ENCODE measurements at regions not wholly inside any gene's neighbourhood (a gene's known extent, or its start where the extent isn't known, plus 50 kb on each side); places are given as distances from the start of the nearest gene placed in this dataset.
"Not testable (repeated sequence)": the region's sequence is repeated elsewhere in the genome, so short reads cannot be mapped to it uniquely, and the experiment has no call there.

DNA sequence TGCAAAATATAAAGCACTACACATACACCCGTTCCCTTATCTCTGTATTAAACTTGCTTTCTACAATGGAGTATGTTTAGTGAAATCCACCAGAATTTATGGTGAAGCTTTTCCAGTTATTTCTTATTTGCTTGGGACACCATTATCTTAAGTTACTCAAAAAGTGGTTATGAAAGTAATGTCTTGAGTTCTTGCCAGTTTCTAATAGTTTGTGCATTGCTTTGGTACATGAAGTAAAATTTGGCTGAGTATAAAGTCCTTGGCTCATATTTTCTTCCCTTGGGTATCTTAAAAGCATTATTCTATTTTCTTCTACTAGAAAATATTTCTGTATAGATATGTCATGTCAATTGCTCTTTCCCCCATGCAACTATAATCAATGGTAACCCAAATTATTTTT lies 85.2 kb downstream of the POLR1F start:
- ATAC-seq: no peak

DNA sequence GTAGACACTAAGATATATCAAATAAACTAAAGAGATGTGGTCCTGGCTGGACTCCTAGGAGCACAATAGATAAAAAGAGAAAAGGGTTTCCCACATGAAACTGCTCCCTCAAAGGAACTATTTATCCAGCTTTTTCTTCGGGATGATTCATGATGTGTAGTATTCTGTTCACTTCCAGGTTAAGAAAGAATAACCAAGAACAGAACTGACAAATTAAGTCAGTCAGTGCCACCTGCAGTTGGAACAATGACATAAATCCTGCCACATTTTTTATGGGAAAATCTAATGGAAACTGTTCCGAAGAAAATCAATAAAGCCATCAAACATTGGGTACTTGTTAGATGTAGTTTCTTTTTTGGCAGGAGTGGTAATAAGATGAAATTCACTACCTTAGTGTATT lies 87.1 kb downstream of the POLR1F start:
- no peak for ATAC-seq

DNA sequence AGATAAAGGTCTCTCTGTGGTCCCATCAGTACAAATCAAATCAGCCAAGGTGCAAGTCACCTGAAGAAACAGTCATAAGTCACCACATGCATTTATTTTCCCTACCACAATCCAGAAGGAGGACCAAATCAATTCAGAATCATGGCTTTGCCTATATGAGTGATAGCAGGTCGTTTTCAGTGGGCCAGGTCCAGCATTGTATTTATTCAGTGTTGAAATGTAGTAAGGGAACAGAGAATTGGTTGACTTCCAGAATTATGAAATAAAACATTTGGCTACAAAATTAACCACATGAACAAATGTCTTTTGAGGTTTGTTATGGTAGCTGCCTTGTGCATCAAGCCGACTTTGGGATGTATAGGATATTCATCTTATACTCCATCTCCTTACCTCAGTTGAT lies 88.4 kb downstream of the POLR1F start:
- ATAC-seq: no peak

DNA sequence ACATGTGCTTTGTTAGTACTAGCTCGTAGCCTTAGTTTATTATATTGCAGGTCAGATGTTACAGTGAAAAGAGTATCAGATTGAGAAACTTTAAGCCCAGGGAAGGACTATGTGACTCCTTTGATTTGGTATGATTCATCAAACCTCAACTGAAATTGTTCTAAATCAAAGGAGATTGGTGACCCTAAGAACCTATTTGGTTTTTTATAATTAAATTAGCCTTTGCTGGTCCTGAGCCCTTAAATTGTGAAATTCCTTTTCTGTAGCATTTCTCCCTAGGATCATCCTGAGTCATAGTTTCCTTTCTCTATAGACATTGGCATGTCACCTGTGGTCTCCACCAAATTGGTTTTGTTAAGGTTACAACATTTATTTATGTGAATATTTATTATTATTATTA lies 89.7 kb downstream of the POLR1F start:
- ATAC-seq: no peak

DNA sequence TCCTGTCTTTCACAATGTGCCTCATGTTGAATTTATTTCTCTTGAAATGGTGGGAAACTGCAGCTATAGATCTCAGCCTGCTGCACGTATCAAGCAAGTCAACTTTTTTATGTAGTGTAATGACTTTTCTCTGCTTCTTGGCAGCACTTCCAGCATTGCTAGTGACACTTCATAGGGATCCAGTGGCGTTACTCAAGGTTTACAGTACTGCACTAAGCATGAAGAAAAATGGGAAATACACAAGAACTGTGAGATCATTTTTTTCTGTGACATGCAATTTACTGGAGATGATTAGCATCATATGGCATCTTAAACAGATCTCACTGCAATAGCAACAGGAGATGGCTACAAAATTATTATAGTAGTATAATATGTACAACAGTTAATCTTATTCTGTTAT lies 90.9 kb downstream of the POLR1F start:
- no peak for ATAC-seq

DNA sequence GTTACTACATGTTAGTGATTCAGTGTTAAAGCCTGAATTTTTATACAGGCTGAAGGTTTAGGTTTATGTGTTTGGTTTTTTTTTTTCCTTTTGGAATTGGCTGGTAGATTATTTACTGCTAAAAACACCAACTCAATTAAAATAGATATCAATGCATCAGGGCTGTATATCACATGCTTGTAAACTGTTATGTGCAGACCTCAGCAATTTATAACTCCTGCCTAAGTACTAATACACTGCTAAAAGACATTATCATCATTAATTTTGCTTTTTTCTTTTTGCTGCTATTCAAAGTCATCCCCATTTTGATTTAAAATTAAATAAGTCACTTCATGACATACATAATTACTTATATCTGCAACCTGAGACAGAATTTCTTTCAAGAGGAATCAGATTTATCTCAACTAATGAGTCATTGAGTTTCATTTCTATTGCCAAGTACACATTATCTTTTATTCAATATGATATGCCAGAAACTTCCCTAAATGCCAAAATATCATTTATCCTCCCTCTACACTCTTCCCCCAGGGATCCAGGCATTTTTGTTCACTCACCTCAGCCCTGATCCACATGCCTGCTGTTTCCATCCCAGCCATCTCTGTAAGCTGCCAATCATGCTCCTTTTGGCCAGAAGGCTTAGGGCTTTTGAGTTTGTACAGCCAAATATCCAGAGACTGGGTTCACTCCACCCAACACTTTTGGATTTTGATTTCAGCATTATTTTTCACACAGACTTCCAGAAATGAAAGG lies 98.5 kb downstream of the POLR1F start:
- ATAC-seq: no peak

DNA sequence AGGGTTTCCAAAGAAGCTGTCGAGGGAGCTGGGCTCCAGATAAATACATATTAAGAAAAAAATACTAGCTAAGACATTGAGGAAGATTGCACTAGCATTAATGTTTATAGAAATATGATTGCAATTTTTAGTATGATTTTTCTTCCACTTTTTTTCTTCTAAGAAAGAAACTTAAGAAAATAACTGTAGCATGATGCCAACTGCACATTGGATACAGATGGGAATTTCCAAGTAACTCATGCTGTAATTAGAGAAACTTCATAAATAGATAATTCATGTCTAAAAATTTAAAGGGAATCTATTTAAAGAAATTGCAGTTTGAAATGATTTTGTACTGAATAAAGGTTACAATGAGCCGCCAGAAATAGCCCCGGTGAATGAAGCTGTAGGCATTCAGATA lies 119.4 kb downstream of the POLR1F start:
- ATAC-seq: no peak

DNA sequence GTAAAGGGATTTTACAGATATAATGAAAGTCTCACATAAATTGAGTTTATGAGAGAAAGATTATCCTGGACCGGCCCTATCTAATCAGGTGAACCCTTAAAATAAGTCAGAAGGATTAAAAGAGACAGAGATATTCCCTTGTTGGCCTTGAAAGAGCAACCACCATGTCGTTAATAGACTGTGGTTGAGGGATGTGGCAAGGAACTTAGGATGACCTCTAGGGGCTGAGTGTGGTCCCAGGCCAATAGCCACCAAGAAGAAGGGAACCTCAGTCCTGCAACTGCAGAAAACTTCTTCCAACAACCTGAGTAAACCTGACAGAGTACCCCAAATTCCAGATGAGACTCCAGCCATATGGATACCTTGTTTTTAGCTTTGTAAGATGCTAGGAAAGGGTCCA lies 121.5 kb downstream of the POLR1F start:
- ATAC-seq: no peak

DNA sequence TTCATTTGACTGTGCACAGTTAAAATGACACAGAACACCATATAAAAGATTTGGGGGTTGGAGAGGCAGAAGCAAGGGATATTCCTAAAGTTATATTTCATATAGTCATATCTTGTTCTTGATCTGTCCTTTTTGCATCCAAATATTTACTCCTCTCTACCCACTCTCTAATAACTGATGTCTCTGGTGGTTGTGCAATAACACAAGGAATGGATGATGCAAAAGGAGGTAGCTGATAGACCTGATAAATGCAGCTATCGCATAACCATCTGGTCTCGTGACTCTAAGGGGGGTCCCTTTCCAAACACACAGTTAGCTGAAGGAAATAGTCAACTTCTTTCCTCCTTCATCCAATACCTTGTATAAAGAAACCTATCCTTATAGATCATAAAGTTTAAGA lies 123.1 kb downstream of the POLR1F start:
- no peak for ATAC-seq

DNA sequence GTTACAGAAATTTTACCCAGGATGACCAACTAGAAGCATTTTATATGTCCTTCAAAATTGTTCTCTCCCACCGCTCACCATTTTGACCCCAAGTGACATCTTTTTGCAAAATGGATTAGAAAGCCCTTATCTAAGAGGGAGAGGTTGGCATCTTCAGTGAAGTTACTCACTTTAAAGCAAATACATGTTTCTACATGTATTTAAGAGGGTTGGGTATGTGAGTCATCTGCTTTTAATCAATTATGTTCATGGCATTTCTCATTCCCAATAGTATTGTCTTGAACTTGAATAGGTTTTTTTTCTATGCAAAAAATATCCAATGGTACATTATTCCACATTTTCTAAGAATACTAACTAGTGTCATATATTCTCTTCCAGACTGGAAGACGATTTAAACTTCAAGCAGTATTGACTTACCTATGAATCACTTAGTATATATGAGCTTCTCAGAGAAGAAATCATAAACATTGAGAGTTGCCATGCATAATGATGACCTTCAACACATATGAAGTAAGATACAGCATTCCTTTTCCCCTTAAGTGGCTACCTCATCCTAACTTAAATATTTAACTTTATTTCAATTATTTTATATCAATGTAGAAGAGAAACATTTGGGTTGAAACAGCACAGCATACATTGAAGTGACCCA lies 132.8 kb downstream of the POLR1F start:
- no peak for ATAC-seq

DNA sequence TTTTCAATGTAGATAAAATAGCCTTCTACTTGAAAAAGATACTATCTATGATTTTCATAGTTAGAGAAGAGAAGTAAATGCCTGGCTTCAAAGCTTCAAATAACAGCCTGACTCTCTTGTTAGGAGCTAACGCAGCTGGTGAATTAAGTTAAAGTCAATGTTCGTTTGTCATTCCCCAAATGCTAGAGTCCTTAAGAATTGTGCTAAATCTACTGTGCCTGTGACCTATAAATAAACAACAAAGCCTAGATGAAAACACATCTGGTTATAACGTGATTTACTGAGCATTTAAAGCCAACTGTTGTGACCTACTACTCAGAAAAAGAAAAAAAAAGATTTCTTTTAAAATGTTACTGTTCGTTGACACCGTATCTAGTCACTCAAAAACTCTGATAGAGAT lies 134.7 kb downstream of the POLR1F start:
- ATAC-seq: no peak

DNA sequence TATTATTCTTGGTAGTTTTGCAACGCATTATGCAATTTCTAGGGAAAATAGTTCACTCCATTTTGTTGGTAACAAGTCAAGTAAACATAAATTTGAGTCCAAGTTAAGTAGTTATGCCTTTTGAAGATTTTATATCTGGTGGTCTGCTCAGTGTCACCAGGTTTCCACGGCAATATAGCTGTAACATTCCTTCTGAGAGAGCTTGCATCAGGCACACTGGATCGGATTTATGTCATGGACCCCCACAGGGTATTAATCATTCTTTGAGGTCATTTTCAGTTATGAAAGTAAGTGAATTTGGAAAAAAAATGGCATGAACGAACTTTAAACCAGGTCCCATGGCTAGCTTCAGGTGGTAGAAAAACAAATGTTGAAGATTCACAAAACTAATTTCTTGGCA lies 136.3 kb downstream of the POLR1F start:
- no peak for ATAC-seq

DNA sequence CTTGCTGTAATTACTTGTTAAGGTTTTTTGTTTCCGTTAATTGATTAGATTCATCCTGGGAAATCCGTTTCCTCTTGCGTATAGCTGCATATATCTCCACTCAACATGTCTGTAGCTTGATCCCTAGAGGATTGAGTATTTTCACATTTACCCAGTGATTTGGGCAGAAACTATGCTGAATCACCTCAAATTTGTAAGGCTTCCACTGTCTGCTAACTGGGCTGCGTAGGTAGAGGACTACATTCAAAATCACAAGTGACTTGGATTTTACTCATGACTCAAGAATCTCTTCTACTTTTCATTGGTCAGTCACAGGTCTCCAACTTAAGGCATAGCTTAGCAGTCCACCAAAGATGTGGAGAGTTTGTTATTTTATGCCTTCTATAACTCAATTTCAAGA lies 141.8 kb downstream of the POLR1F start:
- ATAC-seq: no peak

DNA sequence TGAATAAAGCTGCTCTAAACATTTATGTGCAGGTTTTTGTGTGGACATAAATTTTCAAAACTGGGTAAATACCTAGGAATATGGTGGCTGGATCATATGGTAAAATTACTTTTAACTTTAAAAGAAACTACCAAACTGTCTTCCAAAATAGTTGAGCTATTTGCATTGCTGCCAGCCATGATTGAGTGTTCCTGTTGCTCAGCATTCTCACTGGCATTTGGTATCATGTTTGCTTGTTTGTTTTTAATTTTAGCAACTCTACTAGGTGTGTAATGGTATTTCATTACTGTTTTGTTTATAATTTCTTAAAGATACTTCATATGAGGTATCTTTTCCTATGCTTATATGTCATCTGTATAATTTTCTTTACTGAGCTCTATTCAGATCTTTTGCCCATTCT lies 143.2 kb downstream of the POLR1F start:
- ATAC-seq: no peak

DNA sequence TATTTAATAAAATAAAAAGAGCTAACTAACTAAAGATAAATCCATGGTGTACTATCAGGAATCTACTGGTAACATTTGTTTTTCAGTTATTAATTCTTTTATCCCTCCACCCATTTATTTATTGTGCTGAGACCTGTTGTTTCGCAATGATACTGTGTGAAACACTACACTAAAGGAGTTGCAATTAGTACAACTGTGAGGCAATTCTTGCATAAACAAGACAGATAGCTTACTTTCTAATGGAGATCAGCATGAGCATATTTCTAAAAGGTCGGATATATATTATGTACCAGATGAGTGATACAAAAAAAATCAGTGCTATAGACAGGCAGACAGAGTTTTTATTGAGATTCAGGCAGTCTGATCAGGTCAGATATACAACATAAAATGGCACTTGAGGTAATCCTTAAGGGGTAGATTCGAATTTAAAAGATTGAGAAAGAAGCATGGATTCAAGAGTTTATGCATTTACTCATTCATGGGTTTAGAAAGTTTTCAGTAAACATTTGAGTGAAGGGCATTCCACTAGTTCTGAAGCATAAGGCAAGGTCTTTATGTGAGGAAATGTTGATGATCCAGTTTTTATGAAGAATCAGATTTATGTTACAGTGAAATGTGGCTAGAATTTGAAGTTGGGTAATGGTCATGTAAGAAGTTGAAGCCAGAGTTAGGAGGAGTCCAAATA lies 147.6 kb downstream of the POLR1F start:
- ATAC-seq: no peak

DNA sequence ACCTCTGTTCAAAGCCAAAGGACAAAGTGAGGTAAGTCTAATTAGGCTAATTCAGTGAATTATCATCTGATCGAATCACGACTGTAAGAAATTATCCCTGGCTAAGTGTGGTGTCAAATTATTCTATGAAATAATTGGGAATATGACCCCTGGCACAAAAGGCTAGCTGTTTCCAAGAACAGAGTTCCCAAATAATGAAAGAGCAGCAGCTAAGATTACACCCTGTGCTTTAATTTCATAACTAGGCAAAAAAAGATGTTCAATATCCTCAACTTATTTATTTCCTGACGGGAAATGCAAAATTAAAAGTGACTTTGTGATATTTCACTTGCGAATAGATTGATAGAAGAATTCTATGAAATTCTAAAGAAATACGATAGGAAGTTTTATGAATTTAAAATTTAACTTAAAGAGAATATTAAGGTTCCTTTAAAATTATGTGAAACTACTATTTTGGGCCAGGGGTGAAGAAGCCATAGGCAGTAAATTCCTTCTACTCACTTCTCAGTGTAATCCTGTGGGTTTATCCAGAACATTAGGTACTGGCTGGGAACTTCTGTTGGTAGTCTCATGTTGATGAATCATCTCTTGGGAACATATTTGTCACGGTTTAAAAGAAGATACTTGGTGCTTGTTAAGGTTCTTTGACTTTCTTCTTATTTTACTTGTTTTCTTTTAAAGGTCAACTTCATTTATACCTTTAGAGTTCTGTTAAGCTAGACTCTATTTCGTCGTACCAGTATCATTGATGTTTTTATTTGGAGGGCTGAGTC lies 148.5 kb downstream of the POLR1F start:
- no peak for ATAC-seq

DNA sequence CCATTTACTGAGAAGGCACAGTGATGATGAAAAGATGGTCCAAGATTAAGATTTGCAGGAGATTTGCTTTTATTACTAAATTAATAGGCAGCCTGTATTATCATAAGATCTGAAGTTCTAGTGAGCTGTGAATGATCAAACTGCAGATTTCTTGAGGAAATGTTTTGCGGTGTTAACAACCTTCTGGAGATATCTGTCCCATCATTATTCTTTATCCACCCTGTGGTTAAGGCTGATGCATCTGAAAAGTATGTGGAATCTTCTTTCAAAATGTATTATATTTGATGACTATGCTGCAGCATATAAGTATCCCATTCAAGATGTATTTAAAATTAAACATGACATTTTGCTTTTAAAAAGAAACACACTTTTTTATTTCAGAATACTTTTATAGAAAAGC lies 150.3 kb downstream of the POLR1F start:
- ATAC-seq: no peak

DNA sequence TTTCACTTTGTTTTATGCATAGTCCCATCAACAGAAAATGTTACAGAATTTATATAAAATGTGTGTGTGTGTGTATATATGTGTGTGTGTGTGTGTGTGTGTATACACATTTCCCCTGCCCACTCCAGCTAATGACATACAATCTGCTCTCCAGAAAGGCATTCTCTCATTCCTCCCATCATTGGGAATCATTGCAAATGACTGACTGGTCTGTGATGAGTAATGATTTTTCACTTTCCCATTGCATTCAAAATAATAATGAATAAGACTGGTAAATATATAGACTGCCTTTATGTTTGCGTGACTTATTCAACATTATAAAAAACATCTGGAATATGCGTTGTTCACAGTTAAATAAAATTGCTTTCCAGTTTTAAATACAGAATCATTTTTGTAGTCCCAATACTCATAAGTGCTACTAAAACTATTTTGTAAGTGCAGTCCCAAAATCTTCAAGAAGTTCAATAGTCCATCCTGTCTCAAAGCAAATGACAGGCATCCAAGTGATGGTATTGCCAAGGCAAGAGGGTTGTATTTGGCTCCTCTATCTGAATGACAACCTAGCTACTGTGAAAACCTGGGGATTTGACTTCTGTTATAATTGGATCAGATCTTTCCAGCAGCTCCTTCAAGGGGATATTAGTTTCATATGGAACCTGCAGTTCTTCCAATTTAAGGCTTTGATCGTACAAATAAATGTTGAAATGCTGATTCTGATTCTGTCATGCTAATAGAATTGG lies 150.9 kb downstream of the POLR1F start:
- no peak for ATAC-seq

DNA sequence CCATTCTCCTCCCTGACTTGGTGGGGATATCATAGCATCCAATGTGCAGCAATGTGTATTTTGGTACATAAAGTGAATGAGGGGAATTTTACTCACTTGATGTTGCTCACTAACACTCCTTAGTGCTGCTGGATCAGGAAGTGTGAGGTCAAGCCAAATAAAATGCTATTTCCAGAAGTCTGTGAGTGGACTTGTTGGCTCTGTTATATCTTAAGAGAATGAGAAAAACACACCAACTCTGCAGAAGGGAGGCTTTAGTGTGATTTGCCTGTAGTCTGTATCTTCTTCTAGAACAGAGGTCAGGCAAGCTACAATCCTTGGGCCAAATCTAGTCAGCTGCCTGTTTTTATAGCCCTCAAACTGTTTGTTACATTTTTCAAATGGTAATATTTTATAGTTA lies 154.3 kb downstream of the POLR1F start:
- no peak for ATAC-seq

DNA sequence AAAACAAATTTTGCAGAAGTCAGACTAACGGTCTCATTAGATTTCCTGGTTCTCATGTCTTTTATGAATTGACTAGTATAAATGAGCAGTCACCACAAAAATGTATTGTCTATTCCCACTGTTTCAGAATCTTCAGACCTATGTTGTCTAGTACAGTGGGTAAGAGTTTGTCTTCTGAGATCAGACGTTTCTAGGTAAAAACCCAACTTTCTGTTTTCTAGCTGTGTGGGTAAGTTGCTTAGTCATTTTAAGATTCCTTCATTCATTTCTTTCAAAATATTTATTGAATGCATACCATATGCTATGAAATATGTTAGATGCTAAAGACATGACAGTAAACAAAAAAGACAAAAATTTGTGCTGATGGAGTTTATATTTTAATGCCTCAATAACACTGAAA lies 156.3 kb downstream of the POLR1F start:
- no peak for ATAC-seq

DNA sequence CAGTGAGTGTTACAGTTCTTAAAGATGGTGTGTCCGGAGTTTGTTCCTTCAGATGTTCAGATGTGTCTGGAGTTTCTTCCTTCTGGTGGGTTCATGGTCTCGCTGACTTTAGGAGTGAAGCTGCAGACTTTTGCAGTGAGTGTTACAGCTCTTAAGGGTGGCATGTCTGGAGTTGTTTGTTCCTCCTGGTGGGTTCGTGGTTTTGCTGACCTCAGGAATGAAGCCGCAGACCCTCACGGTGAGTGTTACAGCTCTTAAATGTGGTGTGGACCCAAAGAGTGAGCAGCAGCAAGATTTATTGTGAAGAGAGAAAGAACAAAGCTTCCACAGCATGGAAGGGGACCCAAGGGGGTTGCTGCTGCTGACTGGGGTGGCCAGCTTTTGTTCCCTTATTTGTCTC lies 159.6 kb downstream of the POLR1F start:
- not testable (repeated sequence) for ATAC-seq

DNA sequence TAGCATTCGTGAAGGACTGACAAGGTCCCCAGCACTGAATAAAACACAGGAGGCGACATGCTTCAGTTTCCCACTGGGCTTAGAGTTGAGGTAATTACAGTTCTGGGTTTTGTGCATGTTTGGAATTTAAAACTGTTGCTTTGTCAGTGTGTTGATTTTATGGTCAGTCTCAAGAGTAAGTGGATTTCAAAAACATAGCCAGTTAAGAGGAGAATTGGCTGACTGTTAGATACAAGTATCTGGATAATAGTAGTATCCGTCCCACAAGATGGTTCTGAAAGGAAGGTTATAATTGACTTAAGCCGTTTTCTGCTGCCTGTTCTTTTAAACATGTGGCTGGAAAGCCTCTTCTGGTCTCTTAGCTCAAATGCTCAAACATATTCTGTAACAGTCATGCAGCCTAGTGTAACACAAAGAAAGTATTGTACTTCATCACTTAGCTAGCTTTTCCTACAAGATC lies 170.9 kb downstream of the POLR1F start:
- no peak for ATAC-seq

DNA sequence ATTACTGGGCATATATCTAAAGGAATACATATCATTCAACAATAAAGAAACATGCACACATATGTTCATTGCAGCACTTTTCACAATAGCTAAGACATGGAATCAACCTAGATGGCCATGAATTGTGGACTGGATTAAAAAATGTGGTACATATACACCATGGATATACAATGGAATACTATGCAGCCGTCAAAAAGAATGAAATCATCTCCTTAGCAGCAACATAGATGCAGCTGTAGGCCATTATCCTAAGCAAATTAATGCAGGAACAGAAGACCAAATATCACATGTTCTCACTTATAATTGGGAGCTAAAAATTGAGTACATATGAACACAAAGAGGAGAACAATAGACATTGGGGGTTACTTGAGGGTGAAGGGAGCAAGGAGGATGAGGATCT lies 175.6 kb downstream of the POLR1F start:
- no peak for ATAC-seq

Measured in esophagus mucosa (tissue), 1 donor.